Karpas-422 (cell line): ENCODE measurements at regions not wholly inside any gene's neighbourhood (a gene's known extent, or its start where the extent isn't known, plus 50 kb on each side); places are given as distances from the start of the nearest gene placed in this dataset.

Experiments used
- DNase-seq: peaks from one replicate; pipeline ENCODE4 v3.0.0-alpha.2; 2015
- H2AFZ ChIP-seq: fragments of 200-600 bp; sonication (generic); 2 replicates; pipeline ENCODE4 v1.6.1; 2014; ENCODE audit warnings: antibody characterized with exemption, low read length, mixed read lengths
- H3K27ac ChIP-seq: fragments of 200-600 bp; sonication (generic); 2 replicates; pipeline ENCODE4 v1.5.1; 2014; ENCODE audit warnings: mild to moderate bottlenecking, low read length, moderate library complexity
- H3K27me3 ChIP-seq: fragments of 200-600 bp; sonication (generic); 2 replicates; pipeline ENCODE4 v1.6.1; 2014; ENCODE audit warnings: low read length, mixed read lengths
- H3K36me3 ChIP-seq: fragments of 200-600 bp; sonication (generic); 2 replicates; pipeline ENCODE4 v1.6.1; 2014; ENCODE audit warnings: low read length, mixed read lengths; ENCODE audit not compliant: insufficient read depth
- H3K4me1 ChIP-seq: fragments of 200-600 bp; sonication (generic); 2 replicates; pipeline ENCODE4 v1.6.1; 2014; ENCODE audit warnings: mild to moderate bottlenecking, low read length, mixed read lengths
- H3K4me2 ChIP-seq: fragments of 200-600 bp; sonication (generic); 2 replicates; pipeline ENCODE4 v1.6.1; 2014; ENCODE audit warnings: low read length, low read depth, mild to moderate bottlenecking; ENCODE audit not compliant: poor library complexity, severe bottlenecking
- H3K4me3 ChIP-seq: fragments of 200-600 bp; sonication (generic); 2 replicates; pipeline ENCODE4 v1.5.1; 2014; ENCODE audit warnings: mild to moderate bottlenecking, antibody characterized with exemption, low read length, mixed read lengths
- H3K79me2 ChIP-seq: fragments of 200-600 bp; sonication (generic); 2 replicates; pipeline ENCODE4 v1.6.1; 2014; ENCODE audit warnings: mild to moderate bottlenecking, low read length, mixed read lengths
- H3K9ac ChIP-seq: fragments of 200-600 bp; sonication (generic); 2 replicates; pipeline ENCODE4 v1.6.0; 2014; ENCODE audit warnings: low read length
- H3K9me2 ChIP-seq: fragments of 200-600 bp; sonication (generic), shearing (Covaris generic); replicated peaks from 2 replicates; pipeline ENCODE4 v1.6.0; 2014; ENCODE audit warnings: mild to moderate bottlenecking, low read length, moderate library complexity; ENCODE audit not compliant: insufficient read depth
- H3K9me3 ChIP-seq: fragments of 300-700, 200-600 bp; sonication (generic); 2 replicates; pipeline ENCODE4 v1.6.1; 2014; ENCODE audit warnings: low read length, mixed read lengths
- H4K20me1 ChIP-seq: fragments of 200-600 bp; sonication (generic); 2 replicates; pipeline ENCODE4 v1.6.1; 2014; ENCODE audit warnings: mild to moderate bottlenecking, antibody characterized with exemption, low read length, low read depth; ENCODE audit not compliant: insufficient read depth

DNA sequence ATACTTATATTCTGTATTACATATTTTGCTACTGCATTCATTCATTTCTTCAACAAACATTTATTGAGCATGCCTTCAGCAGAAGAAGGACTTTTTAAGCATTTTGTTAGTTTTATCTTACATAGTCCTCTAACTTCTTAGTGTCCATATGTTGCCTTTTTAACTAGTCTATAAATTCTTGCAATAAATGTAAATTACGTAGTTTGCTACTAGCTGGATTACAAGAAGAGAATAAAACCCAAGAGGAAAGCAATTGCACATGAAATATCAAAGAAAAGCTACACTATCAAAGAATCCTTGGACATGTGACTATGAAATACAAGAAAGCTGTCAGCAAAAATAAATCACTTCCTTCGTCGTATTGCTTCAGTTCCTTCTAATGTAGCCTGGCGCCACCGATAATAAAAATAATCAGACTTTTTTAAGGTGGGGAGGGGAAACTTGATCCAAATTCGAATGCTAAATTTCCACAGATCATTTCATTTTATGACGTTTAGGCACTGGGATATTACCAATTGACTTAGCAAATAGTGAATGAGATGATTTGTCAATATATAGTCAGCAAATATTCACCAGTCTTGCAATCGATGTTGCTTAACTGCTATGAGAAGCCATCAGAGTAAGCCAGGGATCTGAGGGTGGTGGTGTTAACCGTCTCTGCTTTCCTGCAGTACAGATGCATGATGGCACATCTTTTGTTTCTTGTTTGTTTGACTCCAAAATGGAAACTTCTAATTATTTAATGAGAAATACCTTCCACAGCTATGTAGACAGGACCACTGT is 258.7 kb upstream of the EXOC2 start:
- Histone ChIP-seq H3K4me2 (no peak overlapping the region), H3K4me3 (no peak overlapping the region), H3K27ac (no peak overlapping the region), H3K9ac (no peak overlapping the region), H3K9me2 (no peaks in the 10 kb centered on the region), H3K79me2 (no peaks in the 10 kb centered on the region), H2AFZ (no peak overlapping the region), H3K27me3 (no peaks in the 10 kb centered on the region), H3K9me3 (no peaks in the 10 kb centered on the region), H4K20me1 (no peaks in the 10 kb centered on the region), H3K4me1 (no peaks in the 10 kb centered on the region), H3K36me3 (no peaks in the 10 kb centered on the region)
- no peak for DNase-seq

GRCh38 chr6:947235-947934 is 254.4 kb upstream of the EXOC2 start:
- no peak for DNase-seq

GRCh38 chr6:946546-946945 is 253.6 kb upstream of the EXOC2 start:
- H3K36me3 ChIP-seq, result no peaks in the 10 kb centered on the region
- no peak overlapping the region for H3K9ac ChIP-seq
- no peak overlapping the region for H3K27ac ChIP-seq
- no peaks in the 10 kb centered on the region for H3K4me1 ChIP-seq
- H3K4me2 ChIP-seq, result no peak overlapping the region
- H3K9me2 ChIP-seq, result no peaks in the 10 kb centered on the region
- H3K79me2 ChIP-seq, result no peaks in the 10 kb centered on the region
- no peaks in the 10 kb centered on the region for H3K9me3 ChIP-seq
- H2AFZ ChIP-seq, result no peak overlapping the region
- H3K27me3 ChIP-seq, result no peaks in the 10 kb centered on the region
- H4K20me1 ChIP-seq, result no peaks in the 10 kb centered on the region
- no peak overlapping the region for H3K4me3 ChIP-seq
- DNase-seq, result no peak

More at GRCh38 chr6:947235-947934, 254.4 kb upstream of the EXOC2 start:
- H3K9ac ChIP-seq, result no peak overlapping the region
- H3K9me3 ChIP-seq, result no peaks in the 10 kb centered on the region
- no peak overlapping the region for H3K4me3 ChIP-seq
- H3K36me3 ChIP-seq, result no peaks in the 10 kb centered on the region
- no peaks in the 10 kb centered on the region for H3K27me3 ChIP-seq
- no peak overlapping the region for H3K4me2 ChIP-seq
- H3K4me1 ChIP-seq, result no peaks in the 10 kb centered on the region
- no peak overlapping the region for H2AFZ ChIP-seq
- no peaks in the 10 kb centered on the region for H3K79me2 ChIP-seq
- no peaks in the 10 kb centered on the region for H4K20me1 ChIP-seq
- H3K9me2 ChIP-seq, result no peaks in the 10 kb centered on the region
- H3K27ac ChIP-seq, result no peak overlapping the region

DNA sequence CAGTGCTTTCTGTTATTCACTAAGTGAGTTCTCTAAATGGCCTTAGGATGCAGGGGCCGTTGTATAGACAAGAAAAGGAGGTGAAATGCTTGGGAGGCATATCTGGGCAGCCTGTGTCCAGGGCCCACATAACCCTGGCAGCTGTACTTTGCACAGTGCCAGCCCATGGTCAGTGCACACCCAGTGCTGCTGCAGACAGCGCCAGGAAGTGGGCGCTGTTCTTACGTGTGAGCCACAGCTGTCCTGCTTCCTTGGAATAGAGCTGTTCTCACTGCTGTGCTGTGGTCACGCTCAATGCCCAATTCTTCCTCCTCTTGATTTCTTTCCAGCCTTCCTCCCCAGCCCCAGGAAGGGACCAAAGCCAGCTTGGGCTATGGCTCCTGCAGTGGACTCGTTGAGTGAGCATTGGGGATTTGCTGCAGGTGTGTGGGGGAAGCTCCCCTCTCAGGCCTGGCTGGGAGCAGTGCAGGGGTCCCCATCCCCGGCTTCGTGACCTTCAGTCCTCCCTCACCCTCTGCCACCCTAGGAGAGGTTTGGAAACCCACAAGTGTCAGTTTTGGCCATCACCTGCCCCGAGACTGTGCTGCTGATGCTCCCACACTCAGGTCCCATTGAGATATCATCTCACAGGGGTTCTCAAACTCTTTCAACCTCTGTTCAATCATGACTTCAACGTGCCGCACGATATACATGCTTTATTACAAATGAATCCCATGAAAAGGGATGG is 246.8 kb upstream of the EXOC2 start:
- Histone ChIP-seq H3K9me3 (no peaks in the 10 kb centered on the region), H3K27me3 (no peaks in the 10 kb centered on the region), H3K9ac (no peak overlapping the region), H3K36me3 (no peaks in the 10 kb centered on the region), H3K4me1 (no peaks in the 10 kb centered on the region), H3K79me2 (no peaks in the 10 kb centered on the region), H3K4me3 (no peak overlapping the region), H3K4me2 (no peak overlapping the region), H3K9me2 (no peaks in the 10 kb centered on the region), H3K27ac (no peak overlapping the region), H2AFZ (no peak overlapping the region), H4K20me1 (no peaks in the 10 kb centered on the region)
- no peak for DNase-seq

GRCh38 chr6:938916-939315 is 246.0 kb upstream of the EXOC2 start:
- Histone ChIP-seq H3K79me2 (no peaks in the 10 kb centered on the region), H3K27ac (no peak overlapping the region), H3K9me3 (no peaks in the 10 kb centered on the region), H3K4me3 (no peak overlapping the region), H3K9ac (no peak overlapping the region), H2AFZ (no peak overlapping the region), H3K36me3 (no peaks in the 10 kb centered on the region), H4K20me1 (no peaks in the 10 kb centered on the region), H3K4me2 (no peak overlapping the region), H3K27me3 (no peaks in the 10 kb centered on the region), H3K4me1 (no peaks in the 10 kb centered on the region), H3K9me2 (no peaks in the 10 kb centered on the region)
- no peak for DNase-seq

GRCh38 chr6:938271-938905 is 245.4 kb upstream of the EXOC2 start:
- Histone ChIP-seq H3K27me3 (no peaks in the 10 kb centered on the region), H3K4me1 (no peaks in the 10 kb centered on the region), H2AFZ (no peak overlapping the region), H4K20me1 (no peaks in the 10 kb centered on the region), H3K4me2 (no peak overlapping the region), H3K4me3 (no peak overlapping the region), H3K36me3 (no peaks in the 10 kb centered on the region), H3K9me2 (no peaks in the 10 kb centered on the region), H3K27ac (no peak overlapping the region), H3K9me3 (no peaks in the 10 kb centered on the region), H3K79me2 (no peaks in the 10 kb centered on the region), H3K9ac (no peak overlapping the region)
- DNase-seq, result no peak

- Histone ChIP-seq H3K9ac (no peak overlapping the region), H3K4me3 (no peak overlapping the region), H3K4me1 (no peaks in the 10 kb centered on the region; the same call in 1 of the 2 replicates), H3K27ac (no peak overlapping the region), H3K79me2 (no peaks in the 10 kb centered on the region), H3K4me2 (no peak overlapping the region), H2AFZ (no peak overlapping the region), H4K20me1 (no peaks in the 10 kb centered on the region), H3K27me3 (no peaks in the 10 kb centered on the region), H3K36me3 (no peaks in the 10 kb centered on the region), H3K9me3 (no peaks in the 10 kb centered on the region), H3K9me2 (no peaks in the 10 kb centered on the region)
- DNase-seq, result no peak
Observed at GRCh38 chr6:935582-935981, 242.6 kb upstream of the EXOC2 start.

GRCh38 chr6:934686-935085 is 241.7 kb upstream of the EXOC2 start:
- no peak overlapping the region for H2AFZ ChIP-seq
- no peak for DNase-seq
- no peaks in the 10 kb centered on the region for H3K79me2 ChIP-seq
- no peaks in the 10 kb centered on the region for H3K36me3 ChIP-seq
- no peaks in the 10 kb centered on the region for H4K20me1 ChIP-seq
- no peak overlapping the region for H3K4me3 ChIP-seq
- H3K4me1 ChIP-seq, result no peaks in the 10 kb centered on the region; the same call in 1 of the 2 replicates
- no peak overlapping the region for H3K4me2 ChIP-seq
- no peak overlapping the region for H3K9ac ChIP-seq
- no peaks in the 10 kb centered on the region for H3K9me3 ChIP-seq
- H3K9me2 ChIP-seq, result no peaks in the 10 kb centered on the region
- H3K27me3 ChIP-seq, result no peaks in the 10 kb centered on the region
- H3K27ac ChIP-seq, result no peak overlapping the region
